OCI-LY1 (cell line): ENCODE measurements at regions not wholly inside any gene's neighbourhood (a gene's known extent, or its start where the extent isn't known, plus 50 kb on each side); places are given as distances from the start of the nearest gene placed in this dataset.

Experiments used
- H2AFZ ChIP-seq: fragments of 200-600 bp; sonication (generic), shearing (Covaris generic); 2 replicates; pipeline ENCODE4 v1.6.0; 2014; ENCODE audit warnings: antibody characterized with exemption, mild to moderate bottlenecking, low read length
- H3F3A ChIP-seq: fragments of 200-600 bp; sonication (generic), shearing (Covaris generic); 2 replicates; pipeline ENCODE4 v1.6.0; 2014; ENCODE audit warnings: mild to moderate bottlenecking, antibody characterized with exemption, low read length, moderate library complexity; ENCODE audit not compliant: insufficient read depth
- H3K27ac ChIP-seq: fragments of 200-600 bp; sonication (generic); 2 replicates; pipeline ENCODE4 v1.5.1; 2014; ENCODE audit warnings: low read length, mixed run types, mild to moderate bottlenecking, low read depth; ENCODE audit not compliant: poor library complexity, severe bottlenecking
- H3K27me3 ChIP-seq: fragments of 200-600 bp; sonication (generic); 2 replicates; pipeline ENCODE4 v1.6.0; 2014; ENCODE audit warnings: antibody characterized with exemption, mild to moderate bottlenecking, low read length, moderate library complexity; ENCODE audit not compliant: insufficient read depth
- H3K36me3 ChIP-seq: fragments of 200-600 bp; sonication (generic); 2 replicates; pipeline ENCODE4 v1.6.1; 2014; ENCODE audit warnings: mild to moderate bottlenecking, antibody characterized with exemption, low read length, moderate library complexity, mixed read lengths; ENCODE audit not compliant: insufficient read depth
- H3K4me1 ChIP-seq: fragments of 200-600 bp; sonication (generic); 2 replicates; pipeline ENCODE4 v1.5.1; 2014; ENCODE audit warnings: mild to moderate bottlenecking, low read length, moderate library complexity; ENCODE audit not compliant: insufficient read depth, severe bottlenecking
- H3K4me2 ChIP-seq: fragments of 200-600 bp; sonication (generic), shearing (Covaris generic); 2 replicates; pipeline ENCODE4 v1.6.1; 2014; ENCODE audit warnings: low read length
- H3K4me3 ChIP-seq: fragments of 200-600 bp; sonication (generic); 2 replicates; pipeline ENCODE4 v1.5.1; 2014; ENCODE audit warnings: low read length, low read depth, mild to moderate bottlenecking, mixed read lengths; ENCODE audit not compliant: poor library complexity, severe bottlenecking
- H3K79me2 ChIP-seq: fragments of 200-600 bp; shearing (Covaris generic); 2 replicates; pipeline ENCODE4 v1.6.1; 2016; ENCODE audit warnings: mixed run types, low read length, mixed read lengths; ENCODE audit not compliant: insufficient read depth
- H3K9ac ChIP-seq: fragments of 200-600 bp; sonication (generic), shearing (Covaris generic); 2 replicates; pipeline ENCODE4 v1.6.1; 2014; ENCODE audit warnings: mild to moderate bottlenecking, low read length, mixed read lengths
- H3K9me2 ChIP-seq: fragments of 200-600 bp; sonication (generic), shearing (Covaris generic); 2 replicates; pipeline ENCODE4 v1.6.1; 2014; ENCODE audit warnings: low read depth, mild to moderate bottlenecking, low read length, mixed read lengths
- H3K9me3 ChIP-seq: fragments of 200-600 bp; shearing (Covaris generic); 2 replicates; pipeline ENCODE4 v1.6.1; 2014; ENCODE audit warnings: low read length, mixed read lengths
- H4K20me1 ChIP-seq: fragments of 200-600 bp; sonication (generic), shearing (Covaris generic); 2 replicates; pipeline ENCODE4 v1.6.0; 2016; ENCODE audit warnings: mild to moderate bottlenecking, low read length; ENCODE audit not compliant: insufficient read depth
- EZH2 ChIP-seq: fragments of 200-600 bp; sonication (generic), shearing (Covaris generic); IDR thresholded peaks from 2 replicates; pipeline ENCODE4 v1.8.0; 2017; ENCODE audit warnings: borderline replicate concordance, mixed run types, mild to moderate bottlenecking, antibody characterized with exemption, low read length, moderate library complexity, mixed read lengths
- TF ChIP-seq, protein P1 (sequence below): fragments of 200-600 bp; sonication (generic), shearing (Covaris generic); IDR thresholded peaks from 2 replicates; pipeline ENCODE4 v1.5.1; 2017; ENCODE audit warnings: mild to moderate bottlenecking, antibody characterized with exemption, low read length, moderate library complexity, mixed read lengths

DNA sequence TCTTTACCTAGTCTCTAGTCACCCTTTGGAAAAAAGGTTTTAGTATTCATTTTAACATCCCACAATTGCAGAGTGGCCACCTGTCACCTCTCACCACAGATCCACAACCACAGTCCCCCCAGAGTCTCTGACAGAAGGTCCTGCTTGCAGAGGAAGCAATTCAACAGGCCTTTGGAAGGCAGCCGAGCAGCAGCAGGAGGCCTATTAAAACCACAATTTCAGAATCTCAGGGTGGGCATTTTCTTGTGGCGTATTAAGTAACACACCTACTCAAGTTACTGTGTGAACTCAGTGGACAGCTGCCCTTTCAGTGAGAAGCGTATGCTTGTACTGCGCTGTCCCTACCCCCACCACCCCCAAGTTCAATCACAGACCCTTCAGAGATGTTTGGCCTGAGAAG is 234.0 kb upstream of the HMGA2 start:
- no peak overlapping the region for H3K27ac ChIP-seq
- TF ChIP-seq, protein P1, sequence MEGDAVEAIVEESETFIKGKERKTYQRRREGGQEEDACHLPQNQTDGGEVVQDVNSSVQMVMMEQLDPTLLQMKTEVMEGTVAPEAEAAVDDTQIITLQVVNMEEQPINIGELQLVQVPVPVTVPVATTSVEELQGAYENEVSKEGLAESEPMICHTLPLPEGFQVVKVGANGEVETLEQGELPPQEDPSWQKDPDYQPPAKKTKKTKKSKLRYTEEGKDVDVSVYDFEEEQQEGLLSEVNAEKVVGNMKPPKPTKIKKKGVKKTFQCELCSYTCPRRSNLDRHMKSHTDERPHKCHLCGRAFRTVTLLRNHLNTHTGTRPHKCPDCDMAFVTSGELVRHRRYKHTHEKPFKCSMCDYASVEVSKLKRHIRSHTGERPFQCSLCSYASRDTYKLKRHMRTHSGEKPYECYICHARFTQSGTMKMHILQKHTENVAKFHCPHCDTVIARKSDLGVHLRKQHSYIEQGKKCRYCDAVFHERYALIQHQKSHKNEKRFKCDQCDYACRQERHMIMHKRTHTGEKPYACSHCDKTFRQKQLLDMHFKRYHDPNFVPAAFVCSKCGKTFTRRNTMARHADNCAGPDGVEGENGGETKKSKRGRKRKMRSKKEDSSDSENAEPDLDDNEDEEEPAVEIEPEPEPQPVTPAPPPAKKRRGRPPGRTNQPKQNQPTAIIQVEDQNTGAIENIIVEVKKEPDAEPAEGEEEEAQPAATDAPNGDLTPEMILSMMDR, result no peak
- no peak for TF ChIP-seq EZH2

DNA sequence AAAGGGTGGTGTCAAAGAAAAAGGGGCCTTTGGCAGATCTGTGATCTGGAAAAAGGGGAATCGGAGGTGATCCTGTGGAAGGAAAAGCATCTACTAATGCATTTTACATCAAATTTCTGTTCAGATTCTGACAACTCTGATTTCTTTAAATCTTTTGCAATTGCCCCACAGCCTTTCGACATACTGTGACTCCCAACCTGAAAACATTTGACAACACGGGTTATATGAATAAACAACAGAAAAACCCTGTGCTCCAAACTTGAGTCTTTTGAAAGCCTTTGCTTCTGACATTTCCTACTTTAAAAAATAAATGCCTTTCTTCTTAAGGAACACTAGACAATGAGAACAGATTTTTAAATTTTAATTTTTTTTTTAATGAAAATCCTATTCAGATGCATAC is 231.9 kb upstream of the HMGA2 start:
- H3K9me2 ChIP-seq, result no peaks in the 10 kb centered on the region
- H3K9ac ChIP-seq, result no peak overlapping the region
- no peak overlapping the region for H3K4me2 ChIP-seq
- no peaks in the 10 kb centered on the region for H3K27me3 ChIP-seq
- TF ChIP-seq, protein P1, result no peak
- TF ChIP-seq EZH2, result no peak
- H3K4me1 ChIP-seq, result no peaks in the 10 kb centered on the region
- H3K79me2 ChIP-seq, result no peaks in the 10 kb centered on the region
- no peak overlapping the region for H3K4me3 ChIP-seq
- H3F3A ChIP-seq, result no peaks in the 10 kb centered on the region
- no peaks in the 10 kb centered on the region for H3K36me3 ChIP-seq
- no peak overlapping the region for H2AFZ ChIP-seq
- H3K27ac ChIP-seq, result no peak overlapping the region
- H3K9me3 ChIP-seq, result no peaks in the 10 kb centered on the region
- H4K20me1 ChIP-seq, result no peaks in the 10 kb centered on the region

More for the DNA sequence above, 234.0 kb upstream of the HMGA2 start:
- Histone ChIP-seq H2AFZ (no peak overlapping the region), H3K4me3 (no peak overlapping the region), H3K9me2 (no peaks in the 10 kb centered on the region), H3K9ac (no peak overlapping the region), H3K9me3 (no peaks in the 10 kb centered on the region), H3K79me2 (no peaks in the 10 kb centered on the region), H4K20me1 (no peaks in the 10 kb centered on the region), H3F3A (no peaks in the 10 kb centered on the region), H3K27me3 (no peaks in the 10 kb centered on the region), H3K36me3 (no peaks in the 10 kb centered on the region), H3K4me1 (no peaks in the 10 kb centered on the region), H3K4me2 (no peak overlapping the region)

DNA sequence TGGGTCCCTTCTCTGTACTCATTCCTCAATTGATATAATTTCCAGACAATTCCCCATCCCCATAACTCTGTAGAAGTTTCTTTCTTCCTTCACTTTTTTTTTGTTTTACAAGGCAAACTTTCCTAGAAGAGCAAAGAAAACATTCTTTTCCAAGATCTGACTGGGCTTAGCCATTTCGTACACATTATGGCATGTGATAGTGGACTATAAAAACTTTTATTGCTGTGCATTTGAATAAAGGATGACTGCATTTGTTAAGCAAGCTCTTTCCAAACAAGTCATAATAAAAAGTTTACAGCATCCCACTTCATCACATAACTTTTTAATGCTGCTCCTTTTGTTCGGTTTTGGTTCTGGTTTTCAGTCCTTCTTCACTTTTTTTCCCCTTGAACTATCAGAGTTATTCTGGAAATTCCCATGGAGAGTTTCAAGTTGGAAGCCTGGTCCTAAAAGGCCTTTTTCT is 231.0 kb upstream of the HMGA2 start:
- no peaks in the 10 kb centered on the region for H3K4me1 ChIP-seq
- H2AFZ ChIP-seq, result no peak overlapping the region
- no peak overlapping the region for H3K4me2 ChIP-seq
- no peaks in the 10 kb centered on the region for H3K9me3 ChIP-seq
- H4K20me1 ChIP-seq, result no peaks in the 10 kb centered on the region
- H3K9me2 ChIP-seq, result no peaks in the 10 kb centered on the region
- no peaks in the 10 kb centered on the region for H3F3A ChIP-seq
- no peaks in the 10 kb centered on the region for H3K27me3 ChIP-seq
- H3K4me3 ChIP-seq, result no peak overlapping the region
- H3K27ac ChIP-seq, result no peak overlapping the region
- TF ChIP-seq, protein P1, result no peak
- no peaks in the 10 kb centered on the region for H3K79me2 ChIP-seq
- H3K36me3 ChIP-seq, result no peaks in the 10 kb centered on the region
- H3K9ac ChIP-seq, result no peak overlapping the region
